ENCODE measurements at regions not wholly inside any gene's neighbourhood (a gene's known extent, or its start where the extent isn't known, plus 50 kb on each side); places are given as distances from the start of the nearest gene placed in this dataset.

DNA sequence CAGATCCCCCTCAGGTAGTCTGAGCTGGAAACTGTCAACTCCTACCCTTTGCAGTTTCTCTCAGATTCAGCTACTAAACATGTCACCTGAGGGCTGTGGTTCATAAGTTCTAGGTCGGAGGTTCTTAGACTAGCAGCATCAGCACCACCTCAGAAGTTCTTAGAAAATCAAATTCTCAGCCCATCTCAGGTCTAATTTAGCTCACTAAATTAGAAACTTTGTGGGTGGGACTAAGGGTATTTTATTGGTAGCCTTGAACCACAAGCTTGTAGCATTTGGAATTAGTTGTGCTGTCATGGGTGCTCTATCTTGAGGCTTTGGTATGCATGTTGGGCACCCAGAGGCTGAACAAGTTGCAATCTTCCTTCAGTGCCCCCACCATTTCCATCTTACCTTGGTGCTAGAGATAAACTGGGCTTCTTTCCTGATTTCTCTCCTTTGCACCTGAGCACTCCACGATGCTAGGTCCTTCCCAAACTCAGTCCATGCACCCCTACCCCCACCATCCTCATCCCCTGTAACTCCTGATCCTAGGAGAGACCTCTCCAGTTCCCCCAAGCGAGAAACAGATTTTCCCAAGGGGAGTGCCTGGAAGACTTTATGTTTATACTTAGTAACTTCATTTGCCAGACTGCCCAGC lies 54.2 kb downstream of the S1PR1 start:
- FAIRE-seq, result peak; percentile 84
- no peak for DNase-seq (ENCODE audit: insufficient read length, low spot score)

DNA sequence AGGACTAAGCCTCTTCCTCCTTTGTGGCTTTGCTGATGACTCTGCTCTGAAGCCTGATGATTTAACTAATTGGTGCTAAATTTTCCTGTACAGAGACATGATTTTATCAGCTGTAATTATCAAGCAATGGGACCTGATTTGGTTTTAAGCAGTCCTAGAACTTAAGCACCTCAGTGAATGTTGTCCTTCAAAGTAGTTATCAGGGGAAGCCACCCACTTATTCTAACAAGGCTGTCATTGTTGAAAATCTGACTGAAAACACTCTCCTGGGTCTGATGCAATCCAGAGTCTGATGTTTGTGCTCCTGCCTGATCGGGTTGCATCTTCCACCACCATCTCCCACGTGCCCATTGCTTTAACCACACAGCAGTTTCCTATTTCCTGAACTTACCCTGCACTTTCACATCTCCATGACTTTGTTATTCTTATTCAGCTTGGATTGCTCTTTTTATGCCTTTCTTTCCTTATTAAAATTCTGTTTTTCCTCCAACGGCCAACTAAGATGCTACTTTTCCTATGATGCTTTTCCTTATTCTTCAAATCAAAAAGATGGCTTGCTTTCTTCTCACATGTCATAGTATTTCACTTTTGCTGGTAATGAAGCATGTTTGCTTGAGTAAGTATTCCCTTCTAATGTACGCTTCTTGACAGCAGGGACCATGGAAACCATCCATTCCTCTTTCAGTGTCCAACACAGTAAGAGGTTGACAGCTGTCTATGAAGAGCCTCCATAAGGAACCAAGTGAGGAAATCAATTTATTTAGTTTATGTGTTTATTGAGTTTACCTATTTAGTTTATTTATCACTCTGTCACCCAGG lies 55.0 kb downstream of the S1PR1 start:
- FAIRE-seq, result peak; percentile 79
- no peak for DNase-seq (ENCODE audit: insufficient read length, low spot score)

DNA sequence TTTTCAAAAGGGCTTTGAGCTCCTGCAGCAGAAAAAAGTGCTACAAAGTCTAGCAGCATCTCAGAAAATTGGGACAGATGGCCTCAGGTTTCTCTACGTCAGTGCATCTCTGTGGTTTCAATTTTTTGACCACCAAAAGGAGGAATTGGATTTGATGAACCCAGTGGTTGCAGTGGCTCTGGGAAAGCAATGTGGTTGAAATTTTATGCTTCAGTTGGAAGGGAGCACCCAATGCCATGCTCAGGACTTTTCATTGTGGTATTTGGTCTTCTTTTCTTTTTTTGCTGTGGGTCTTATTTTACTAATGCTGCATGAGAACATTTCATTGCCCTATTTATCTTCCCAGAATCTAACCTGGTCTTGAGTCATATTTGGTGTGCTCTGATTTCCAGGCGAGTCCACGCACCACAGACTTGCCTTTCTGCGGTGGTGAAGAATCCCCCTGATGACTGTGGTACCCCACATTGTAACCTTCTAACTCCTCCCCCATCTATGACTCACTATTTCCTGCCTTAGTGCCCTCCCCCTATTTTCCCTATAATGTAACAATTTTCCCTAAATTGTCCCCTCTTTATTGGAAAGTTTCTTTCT lies 56.7 kb downstream of the S1PR1 start:
- peak; percentile 86 for FAIRE-seq
- DNase-seq (ENCODE audit: insufficient read length, low spot score), result no peak

DNA sequence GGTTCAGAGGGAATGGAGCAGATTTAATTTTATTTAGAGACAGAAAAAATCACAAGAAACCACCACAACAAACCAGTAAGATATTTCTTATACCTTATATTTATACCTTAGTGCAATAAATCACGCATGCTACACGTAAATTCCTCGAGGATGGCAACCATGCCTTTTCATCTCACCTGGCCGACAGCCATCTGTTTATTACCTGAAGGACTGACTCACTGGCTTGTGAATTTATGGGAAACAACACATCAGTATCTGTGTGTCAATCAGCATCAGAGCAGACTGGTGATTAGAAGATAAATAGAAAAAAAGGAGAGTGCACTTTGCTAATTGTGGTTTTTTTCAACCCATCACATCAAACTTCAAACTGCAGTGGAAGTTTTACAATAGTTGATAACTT lies 58.4 kb downstream of the S1PR1 start:
- DNase-seq (ENCODE audit: insufficient read length, low spot score), result no peak
- FAIRE-seq, result no peak

GRCh38 chr1:101298663-101299062 lies 61.8 kb downstream of the S1PR1 start:
- DNase-seq (ENCODE audit: insufficient read length, low spot score) (no peak), FAIRE-seq (no peak)

- DNase-seq (ENCODE audit: insufficient read length, low spot score) (no peak), FAIRE-seq (no peak)
Observed at GRCh38 chr1:101299141-101299540, 62.3 kb downstream of the S1PR1 start.

GRCh38 chr1:101299710-101300109 lies 62.9 kb downstream of the S1PR1 start:
- no peak for DNase-seq (ENCODE audit: insufficient read length, low spot score)

DNA sequence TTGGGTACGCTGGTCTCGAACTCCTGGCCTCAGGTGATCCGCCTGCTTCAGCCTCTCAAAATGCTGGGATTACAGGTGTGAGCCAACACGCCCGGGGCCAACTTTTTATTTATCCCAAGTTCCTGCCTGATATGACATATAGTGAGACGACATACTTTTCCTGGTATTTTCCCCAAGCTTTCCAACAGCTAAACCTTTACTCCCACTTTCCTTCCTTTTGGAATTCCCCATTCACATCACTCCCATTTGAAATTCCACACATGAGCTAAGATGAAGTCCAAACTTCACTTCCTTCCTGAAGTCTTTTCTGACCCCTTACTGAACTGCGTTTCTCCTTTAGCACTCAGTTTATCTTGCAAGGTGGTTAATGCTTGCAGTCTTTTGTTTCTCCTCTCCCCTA lies 64.1 kb downstream of the S1PR1 start:
- DNase-seq (ENCODE audit: insufficient read length, low spot score) (no peak), FAIRE-seq (no peak)

More at GRCh38 chr1:101299710-101300109, 62.9 kb downstream of the S1PR1 start:
- no peak for FAIRE-seq

DNA sequence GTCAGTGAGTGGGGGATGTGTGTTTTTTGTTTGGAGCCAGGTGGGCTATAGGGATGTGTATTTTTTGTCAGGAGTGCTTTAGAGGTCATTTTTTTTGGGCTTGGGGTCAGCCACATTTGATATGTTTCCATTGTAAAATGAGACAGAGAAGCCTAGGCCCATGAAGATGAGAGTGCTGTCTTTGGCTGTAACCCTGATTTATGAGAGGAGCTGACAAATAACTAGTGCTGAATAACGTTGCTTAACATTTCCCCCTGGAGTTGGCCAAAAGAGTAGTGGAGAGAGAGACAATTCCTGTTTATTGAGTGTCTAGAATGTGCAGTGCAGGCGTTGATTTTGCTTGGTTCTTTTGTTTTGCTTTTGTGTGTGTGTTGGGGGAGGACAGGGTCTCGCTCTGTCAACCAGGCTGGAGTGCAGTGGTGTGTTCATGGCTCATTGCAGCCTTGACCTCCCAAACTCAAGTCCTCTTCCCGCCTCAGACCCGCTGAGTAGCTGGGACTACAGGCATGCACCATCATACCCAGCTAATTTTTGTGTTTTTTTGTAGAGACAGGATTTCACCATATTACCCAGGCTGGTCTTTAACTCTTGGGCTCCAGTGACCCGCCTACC lies 64.7 kb downstream of the S1PR1 start:
- DNase-seq (ENCODE audit: insufficient read length, low spot score), result no peak
- FAIRE-seq, result no peak

- no peak for FAIRE-seq
- no peak for DNase-seq (ENCODE audit: insufficient read length, low spot score)
Observed at GRCh38 chr1:101302831-101303511, 66.2 kb downstream of the S1PR1 start.

DNA sequence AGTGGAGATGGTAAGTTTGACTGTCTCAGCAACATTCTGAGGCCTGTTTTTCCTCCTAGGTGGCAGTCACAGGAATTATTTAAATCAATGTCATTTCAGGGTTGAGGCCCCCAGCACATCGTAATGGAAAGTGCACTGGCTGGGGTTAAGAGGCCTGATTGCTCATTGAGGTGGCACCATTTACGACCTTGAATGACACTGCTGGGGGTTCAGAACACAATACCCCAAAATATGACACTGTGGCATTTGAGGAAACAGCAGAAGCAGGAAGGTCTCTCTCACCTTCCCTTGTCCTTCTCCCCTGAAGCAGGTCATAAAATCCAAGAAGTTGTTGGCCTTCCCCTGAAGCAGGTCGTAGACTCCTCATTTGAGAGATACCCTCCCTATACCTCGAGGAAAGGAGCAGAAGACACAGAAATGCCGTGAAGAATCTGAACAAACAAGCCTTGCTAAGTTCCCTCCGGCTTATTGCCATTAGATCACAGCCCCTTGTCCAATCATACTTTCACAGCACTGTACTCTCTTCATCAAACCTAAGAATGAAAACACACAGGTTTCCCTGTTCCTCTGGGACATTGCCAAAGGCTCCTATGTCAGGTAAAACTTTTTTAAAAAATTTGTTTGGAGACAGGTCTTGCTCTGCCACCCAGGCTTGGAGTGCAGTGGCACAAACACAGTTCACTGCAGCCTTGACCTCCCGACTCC lies 71.3 kb downstream of the S1PR1 start:
- FAIRE-seq (peak; percentile 76), DNase-seq (ENCODE audit: insufficient read length, low spot score) (no peak)

DNA sequence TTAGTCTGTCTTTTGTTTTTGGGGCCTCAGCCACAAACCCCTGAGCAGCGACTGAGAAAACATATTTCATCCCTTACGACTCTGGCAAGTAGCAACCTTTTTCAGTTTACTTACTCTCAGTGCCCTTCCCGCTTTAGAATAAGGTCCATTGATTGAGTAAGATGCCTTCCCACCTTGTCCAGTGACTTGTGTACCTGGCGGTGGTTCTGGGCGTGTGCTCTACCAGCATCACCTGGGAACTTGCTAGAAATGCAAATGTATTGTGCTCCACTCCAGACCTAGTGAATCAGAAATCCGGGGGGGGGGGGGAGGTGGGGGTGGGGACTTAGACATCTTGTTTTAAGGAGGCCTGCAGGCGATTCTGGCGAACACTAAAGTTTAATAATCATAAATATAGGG lies 72.1 kb downstream of the S1PR1 start:
- FAIRE-seq (no peak), DNase-seq (ENCODE audit: insufficient read length, low spot score) (no peak)

GRCh38 chr1:101309334-101310311 lies 72.8 kb downstream of the S1PR1 start:
- peak; percentile 90 for FAIRE-seq

GRCh38 chr1:101310506-101310905 lies 73.7 kb downstream of the S1PR1 start:
- FAIRE-seq, result peak; percentile 72
- DNase-seq (ENCODE audit: insufficient read length, low spot score), result no peak

More at GRCh38 chr1:101309334-101310311, 72.8 kb downstream of the S1PR1 start:
- no peak for DNase-seq (ENCODE audit: insufficient read length, low spot score)

DNA sequence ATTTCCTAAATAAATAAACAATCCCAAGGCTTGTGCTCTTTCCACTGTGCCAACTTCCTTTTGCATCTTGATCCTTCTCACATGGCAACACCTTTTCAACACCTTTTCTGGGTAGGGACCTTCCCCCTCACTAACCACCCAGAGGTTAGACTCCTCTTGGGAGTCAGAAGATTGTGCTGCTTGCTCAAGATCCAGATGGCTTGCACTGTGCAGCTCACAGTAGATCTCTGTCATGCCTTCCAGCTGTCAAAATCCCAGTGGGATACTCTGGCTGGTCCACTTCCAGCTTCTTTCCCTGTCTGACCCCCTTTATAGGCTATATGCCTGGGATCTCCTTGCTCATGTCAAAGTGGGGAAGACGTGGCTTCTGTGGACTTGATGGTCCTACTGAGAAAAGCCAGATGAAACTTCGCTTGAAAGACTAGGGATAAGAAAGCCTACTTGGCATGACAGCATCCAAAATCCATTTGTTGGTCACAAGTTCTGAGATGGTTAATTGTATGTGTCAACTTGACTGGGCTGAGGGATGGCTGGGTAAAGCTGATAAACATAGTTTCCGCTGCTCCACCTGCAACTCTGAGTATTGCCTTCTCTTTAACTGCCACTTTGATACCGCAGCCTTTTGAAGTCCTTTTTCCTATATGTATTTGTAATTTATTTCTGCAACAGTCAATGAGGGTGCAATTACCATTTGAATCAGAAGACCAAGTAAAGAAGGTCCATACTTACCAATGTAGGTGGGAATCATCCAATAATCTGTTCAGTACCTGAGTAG lies 74.5 kb downstream of the S1PR1 start:
- FAIRE-seq, result peak; percentile 81
- DNase-seq (ENCODE audit: insufficient read length, low spot score), result no peak

- FAIRE-seq, result no peak
- no peak for DNase-seq (ENCODE audit: insufficient read length, low spot score)
Observed at GRCh38 chr1:101312147-101312546, 75.3 kb downstream of the S1PR1 start.

DNA sequence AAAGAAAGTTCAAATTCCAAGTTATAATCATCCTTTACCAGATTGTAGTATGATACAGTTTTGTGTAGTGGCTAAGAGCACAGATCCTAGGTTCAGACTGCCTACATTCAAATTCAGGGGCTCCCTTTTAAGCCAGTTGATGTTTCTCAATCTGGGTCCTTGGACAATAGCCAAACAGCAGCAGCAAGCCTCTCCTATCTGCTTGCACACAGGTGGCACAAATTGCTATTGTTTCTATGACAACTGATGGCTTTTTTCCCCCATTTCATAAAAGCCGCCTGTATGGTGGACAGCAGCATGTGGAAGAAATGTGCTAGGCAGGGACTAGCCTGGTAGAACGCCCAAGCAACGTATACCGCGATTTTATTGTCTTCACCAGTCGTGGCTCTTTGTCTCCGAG lies 76.5 kb downstream of the S1PR1 start:
- no peak for FAIRE-seq
- DNase-seq (ENCODE audit: insufficient read length, low spot score), result no peak

DNA sequence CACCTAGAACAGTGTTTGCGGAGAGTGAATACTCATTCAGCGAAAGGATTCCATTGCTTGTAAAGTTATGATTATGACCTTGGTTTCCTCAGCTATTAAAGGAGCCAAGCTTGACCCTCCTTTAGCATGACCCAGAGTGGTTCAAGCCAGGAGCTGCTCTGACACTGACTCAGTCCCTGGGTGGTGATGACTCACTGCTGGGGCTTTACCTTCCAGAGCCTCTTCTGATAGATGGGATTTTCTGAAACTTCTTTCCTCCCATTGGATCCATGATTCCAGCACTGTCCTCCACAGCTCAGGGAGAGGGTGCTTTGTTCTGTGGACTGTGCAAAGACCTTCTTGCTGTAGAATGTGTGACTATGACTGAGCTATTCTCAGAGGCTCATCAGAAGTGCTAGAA lies 77.4 kb downstream of the S1PR1 start:
- FAIRE-seq, result no peak
- DNase-seq (ENCODE audit: insufficient read length, low spot score), result no peak

Measured in GM19239 (cell line).